Panc1 (cell line): ENCODE measurements at regions not wholly inside any gene's neighbourhood (a gene's known extent, or its start where the extent isn't known, plus 50 kb on each side); places are given as distances from the start of the nearest gene placed in this dataset.

Source experiments
- CTCF ChIP-seq: fragments of 450-650 bp; IDR thresholded peaks from 2 replicates; pipeline ENCODE4 v1.5.1; 2017; ENCODE audit warnings: mild to moderate bottlenecking
- POLR2AphosphoS5 ChIP-seq: IDR thresholded peaks from 2 replicates; pipeline ENCODE4 v1.6.1; 2012; ENCODE audit warnings: mild to moderate bottlenecking, low read depth, low read length, moderate library complexity
- REST ChIP-seq, 2 experiments: IDR thresholded peaks; 2 replicates each; pipeline ENCODE4 v1.6.1; 2011 to 2012; ENCODE audit warnings: low read depth in 2 of 2, control low read depth in 1 of 2, low read length in 1 of 2, mild to moderate bottlenecking in 1 of 2, moderate library complexity in 1 of 2; ENCODE audit not compliant: insufficient read depth in 1 of 2
- SIN3A ChIP-seq: IDR thresholded peaks from 2 replicates; pipeline ENCODE4 v1.6.1; 2012; ENCODE audit warnings: low read depth, mild to moderate bottlenecking, low read length, moderate library complexity, borderline replicate concordance; ENCODE audit not compliant: insufficient read depth

GRCh38 chr7:35565927-35566326 lies 129.0 kb downstream of the HERPUD2 start:
- TF ChIP-seq CTCF (no peak), SIN3A (no peak), POLR2AphosphoS5 (no peak), REST (IDR thresholded peaks at IDR 0.05; ENCODE audit: insufficient read depth in 1 of 2, low read depth in 2 of 2, low read length in 1 of 2) (no peak)
